Thymus (tissue), 11 donors: ENCODE measurements at regions not wholly inside any gene's neighbourhood (a gene's known extent, or its start where the extent isn't known, plus 50 kb on each side); places are given as distances from the start of the nearest gene placed in this dataset.
A peak's percentile ranks its signal among the peaks of the same experiment; 100 is the strongest.

Experiments used
- DNase-seq, 9 donors: peaks; one replicate each; pipeline ENCODE4 v3.0.0-alpha.2; 2013; ENCODE audit warnings: low spot score in 9 of 9, low read depth in 6 of 9, missing footprints in 1 of 9
- H3K27ac ChIP-seq, 2 donors: one replicate each; pipeline ENCODE4 v1.5.1; 2013; ENCODE audit warnings: control low read depth in 1 of 2, low read depth in 1 of 2, low read length in 1 of 2, mild to moderate bottlenecking in 1 of 2, moderate library complexity in 1 of 2
- H3K27me3 ChIP-seq, 2 donors: one replicate each; pipeline ENCODE4 v1.5.1; 2013; ENCODE audit warnings: low read length in 1 of 2; ENCODE audit not compliant: control insufficient read depth in 2 of 2, insufficient read depth in 1 of 2
- H3K36me3 ChIP-seq, 2 donors: one replicate each; pipeline ENCODE4 v1.5.1; 2013; ENCODE audit warnings: low read length in 1 of 2, mild to moderate bottlenecking in 1 of 2, moderate library complexity in 1 of 2; ENCODE audit not compliant: control insufficient read depth in 2 of 2, insufficient read depth in 2 of 2
- H3K4me1 ChIP-seq, 2 donors: one replicate each; pipeline ENCODE4 v1.5.1; 2013; ENCODE audit warnings: low read length in 2 of 2; ENCODE audit not compliant: control insufficient read depth in 2 of 2, insufficient read depth in 2 of 2
- H3K4me3 ChIP-seq, 2 donors: one replicate each; pipeline ENCODE4 v1.5.1; 2013; ENCODE audit warnings: low read length in 2 of 2, control low read depth in 1 of 2, mild to moderate bottlenecking in 1 of 2
- H3K9me3 ChIP-seq, 2 donors: one replicate each; pipeline ENCODE4 v1.5.1; 2013; ENCODE audit warnings: low read length in 1 of 2, mild to moderate bottlenecking in 1 of 2; ENCODE audit not compliant: control insufficient read depth in 2 of 2, insufficient read depth in 1 of 2
- WGBS: extraction: QIAGEN DNeasy Blood & Tissue Kit; methylation state at CpG from one replicate; pipeline ENCODE4 v1.1.7; 2013; 5-methylcytosine and 5-hydroxymethylcytosine counted together
- donor health status: healthy.

DNA sequence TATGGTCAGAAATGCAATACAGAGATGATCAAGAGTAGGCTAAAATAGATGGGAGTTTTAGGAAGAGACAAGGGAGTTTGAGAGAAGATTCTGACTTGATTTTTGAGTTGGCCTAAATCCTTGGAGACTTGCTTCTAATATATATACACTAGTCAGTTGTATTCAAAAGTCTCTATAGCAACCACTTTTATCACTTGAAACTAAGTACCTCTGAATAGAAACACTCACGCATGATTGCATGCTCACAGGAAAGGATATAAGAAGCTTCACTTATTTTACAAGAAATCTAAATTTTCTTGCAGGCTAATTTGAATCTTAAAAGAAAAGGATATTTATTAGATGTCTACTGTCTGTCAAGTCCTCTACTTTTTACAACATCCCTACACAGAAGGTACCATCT is 316.8 kb downstream of the SNAPC1 start:
- Histone ChIP-seq H3K36me3 (no peaks in the 10 kb centered on the region), H3K4me3 (no peak overlapping the region), H3K27ac (no peak overlapping the region), H3K27me3 (no peaks in the 10 kb centered on the region), H3K9me3 (no peaks in the 10 kb centered on the region), H3K4me1 (peaks cover 5 to 41% of the 10 kb centered on the region in 2 donors)
- DNase-seq, result no peak
- whole genome bisulfite sequencing, result 83% methylated on average over 1 of the region's 1 CpG

DNA sequence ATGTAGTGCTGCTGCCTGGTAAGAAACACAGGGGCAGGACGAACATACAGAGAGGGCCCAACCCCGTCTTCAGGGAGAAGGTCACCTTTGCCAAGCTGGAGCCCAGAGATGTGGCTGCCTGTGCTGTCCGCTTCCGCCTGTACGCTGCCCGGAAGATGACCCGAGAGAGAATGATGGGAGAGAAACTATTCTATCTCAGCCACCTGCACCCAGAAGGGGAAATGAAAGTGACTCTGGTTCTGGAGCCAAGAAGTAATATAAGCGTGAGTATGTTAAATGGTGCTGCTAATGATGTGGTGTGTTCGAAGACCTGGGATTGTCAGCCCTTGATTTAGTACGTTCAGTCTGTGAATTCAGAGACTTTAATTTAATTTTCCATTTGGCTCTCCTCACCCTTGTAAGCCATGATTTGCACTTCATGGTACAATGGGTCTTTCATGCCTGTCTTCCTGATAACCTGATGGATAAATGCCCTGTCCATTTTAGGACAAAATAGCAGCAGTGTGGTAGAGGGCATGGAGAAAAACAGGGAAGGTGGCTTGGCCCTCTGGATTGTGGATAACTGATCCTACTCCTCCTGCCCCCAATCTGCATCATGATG is 318.9 kb downstream of the SNAPC1 start:
- Histone ChIP-seq H3K27me3 (no peaks in the 10 kb centered on the region), H3K4me1 (peaks cover 5 to 43% of the 10 kb centered on the region in 2 donors), H3K9me3 (no peaks in the 10 kb centered on the region), H3K27ac (no peak overlapping the region), H3K36me3 (no peaks in the 10 kb centered on the region), H3K4me3 (no peak overlapping the region)
- no peak for DNase-seq
- WGBS, result 65% methylated on average over 10 of the region's 10 CpGs

DNA sequence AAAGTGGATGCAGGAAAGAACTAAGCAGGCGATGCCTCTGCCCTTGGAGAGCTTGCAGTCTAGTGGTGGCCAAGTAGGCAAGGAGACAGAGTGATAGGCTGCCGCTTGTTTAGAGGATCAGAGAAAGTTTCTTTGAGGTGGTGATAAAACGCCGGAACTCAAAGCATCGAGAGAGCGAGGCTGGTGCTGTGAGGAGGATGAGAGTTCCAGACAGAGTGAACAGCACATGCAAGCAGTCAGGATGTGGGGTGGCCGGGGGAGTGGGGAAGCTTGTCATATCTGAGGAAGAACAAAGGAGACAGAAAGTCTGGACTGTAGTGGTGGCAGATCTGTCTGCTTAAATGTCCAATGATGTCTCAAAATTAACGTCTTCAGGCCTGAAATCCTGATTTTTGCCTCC is 319.7 kb downstream of the SNAPC1 start:
- Histone ChIP-seq H3K9me3 (no peaks in the 10 kb centered on the region), H3K27me3 (no peaks in the 10 kb centered on the region), H3K36me3 (no peaks in the 10 kb centered on the region), H3K4me3 (no peak overlapping the region), H3K4me1 (peaks cover 2 to 39% of the 10 kb centered on the region in 2 donors), H3K27ac (no peak overlapping the region)
- DNase-seq, result peak in 3 of 9 donors; percentile 10 to 64 (median 24)
- 84% methylated on average over 8 of the region's 8 CpGs for WGBS

DNA sequence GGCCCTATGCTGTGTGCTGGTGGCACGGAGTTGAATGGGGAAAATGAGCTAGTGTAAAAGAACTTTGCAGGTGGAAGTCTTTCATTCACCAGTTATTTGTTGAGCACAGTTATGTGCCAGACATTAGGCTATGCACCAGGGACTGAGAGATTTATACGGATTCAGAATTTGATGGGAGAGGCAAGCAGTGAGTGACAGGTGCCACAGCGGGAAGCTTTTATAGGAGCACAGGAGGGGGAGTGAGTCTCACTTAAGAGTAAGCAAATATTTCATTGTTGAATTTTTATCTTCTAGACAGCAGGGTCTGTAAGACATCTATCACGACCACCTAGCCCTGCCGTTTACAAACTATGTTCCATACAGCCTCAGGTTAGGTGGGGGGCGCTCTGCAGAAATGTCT is 320.6 kb downstream of the SNAPC1 start:
- Histone ChIP-seq H3K4me1 (peaks cover 0 to 31% of the 10 kb centered on the region in 2 donors), H3K9me3 (no peaks in the 10 kb centered on the region), H3K4me3 (no peak overlapping the region), H3K36me3 (no peaks in the 10 kb centered on the region), H3K27ac (no peak overlapping the region), H3K27me3 (no peaks in the 10 kb centered on the region)
- 77% methylated on average over 6 of the region's 6 CpGs for WGBS
- no peak for DNase-seq

DNA sequence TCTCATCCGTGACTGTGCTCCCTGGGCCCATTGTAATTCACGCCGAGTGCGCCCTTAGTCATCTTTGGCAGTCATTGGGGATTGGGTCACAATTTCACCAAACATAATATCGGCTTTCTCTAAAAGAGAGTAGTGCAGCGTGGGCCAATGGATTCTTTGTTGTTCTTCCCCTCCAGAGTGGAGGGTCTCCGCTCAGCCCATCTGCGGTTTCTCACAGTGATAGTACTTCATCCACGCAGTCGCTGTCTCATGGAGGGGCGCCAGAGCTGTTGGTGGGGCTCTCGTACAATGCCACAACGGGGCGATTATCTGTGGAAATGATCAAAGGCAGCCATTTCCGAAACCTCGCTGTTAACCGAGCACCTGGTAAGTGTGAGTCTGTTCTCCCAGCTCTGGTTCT is 321.8 kb downstream of the SNAPC1 start:
- no peak overlapping the region for H3K27ac ChIP-seq
- peak in 1 of 9 donors; percentile 39 for DNase-seq
- H3K27me3 ChIP-seq, result no peaks in the 10 kb centered on the region
- 78% methylated on average over 17 of the region's 17 CpGs for WGBS
- peaks cover 0 to 22% of the 10 kb centered on the region in 2 donors for H3K4me1 ChIP-seq
- no peaks in the 10 kb centered on the region for H3K9me3 ChIP-seq
- H3K4me3 ChIP-seq, result no peak overlapping the region
- H3K36me3 ChIP-seq, result no peaks in the 10 kb centered on the region

DNA sequence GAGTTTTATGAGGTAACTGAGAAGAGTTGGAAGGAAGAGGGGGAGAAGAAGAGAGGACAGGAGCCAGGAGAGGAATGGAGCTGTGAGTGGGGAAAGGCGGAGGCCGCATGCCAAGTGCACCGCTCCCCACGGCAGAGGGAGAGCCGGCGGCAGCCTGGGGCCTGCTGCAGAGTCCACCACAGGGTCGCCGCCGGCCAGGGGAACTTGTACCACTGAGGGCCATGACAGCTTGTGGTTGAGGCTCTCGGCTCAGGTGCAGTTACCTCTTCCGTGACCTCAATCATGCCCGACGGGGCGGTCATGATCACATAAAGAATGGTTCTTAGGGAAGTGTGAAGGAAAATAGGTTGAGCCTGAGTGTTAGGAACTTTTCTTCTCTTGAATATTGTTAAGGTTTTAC is 325.0 kb downstream of the SNAPC1 start:
- DNase-seq, result no peak
- WGBS, result 97% methylated on average over 14 of the region's 14 CpGs
- Histone ChIP-seq H3K27ac (no peak overlapping the region), H3K4me1 (peaks cover 0 to 16% of the 10 kb centered on the region in 2 donors), H3K4me3 (no peak overlapping the region), H3K36me3 (no peaks in the 10 kb centered on the region), H3K9me3 (no peaks in the 10 kb centered on the region), H3K27me3 (no peaks in the 10 kb centered on the region)

DNA sequence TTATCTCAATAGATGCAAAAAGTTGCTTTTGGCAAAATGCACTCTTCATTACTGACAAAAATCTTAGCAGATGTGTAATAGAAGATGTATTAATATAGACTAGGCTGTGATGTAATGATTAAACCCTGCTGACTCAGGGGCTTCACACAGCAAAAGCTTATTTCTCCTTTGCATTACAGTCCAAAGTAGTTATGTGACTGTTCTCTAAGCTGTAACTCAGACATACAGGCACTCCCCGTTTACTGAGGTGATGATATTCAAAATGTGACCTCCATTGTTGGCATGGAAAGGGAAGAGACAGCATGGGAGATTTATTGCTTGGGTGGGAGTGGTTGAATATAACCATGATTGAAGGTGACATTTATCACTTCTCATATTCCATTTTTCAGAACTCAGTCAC is 331.5 kb downstream of the SNAPC1 start:
- DNase-seq, result no peak

DNA sequence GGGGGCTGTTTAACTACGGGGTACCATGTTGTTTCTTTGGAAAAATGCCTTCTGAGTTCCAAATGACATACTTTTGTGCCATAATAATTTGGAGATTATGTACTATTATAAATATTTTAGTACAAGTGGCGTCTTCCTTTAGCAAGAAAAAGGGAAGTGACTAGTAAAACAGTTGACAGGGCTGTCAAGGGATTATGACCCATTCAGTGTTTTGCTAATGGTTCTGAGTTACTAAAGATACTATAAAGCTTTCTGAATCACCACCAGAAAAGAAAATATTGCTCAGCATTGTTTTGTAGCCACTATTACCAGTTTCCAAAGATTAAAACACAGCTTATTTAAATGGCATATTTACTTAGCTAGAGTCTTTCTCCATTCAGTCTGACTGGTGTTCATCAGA is 334.9 kb downstream of the SNAPC1 start:
- Histone ChIP-seq H3K9me3 (no peaks in the 10 kb centered on the region), H3K36me3 (no peaks in the 10 kb centered on the region), H3K4me1 (no peaks in the 10 kb centered on the region), H3K27me3 (no peaks in the 10 kb centered on the region), H3K27ac (no peak overlapping the region), H3K4me3 (no peak overlapping the region)
- WGBS, result 81% methylated on average over 2 of the region's 2 CpGs
- DNase-seq, result no peak

More for the DNA sequence above, 331.5 kb downstream of the SNAPC1 start:
- Histone ChIP-seq H3K4me1 (no peaks in the 10 kb centered on the region), H3K36me3 (no peaks in the 10 kb centered on the region), H3K27ac (no peak overlapping the region), H3K27me3 (no peaks in the 10 kb centered on the region), H3K9me3 (no peaks in the 10 kb centered on the region), H3K4me3 (no peak overlapping the region)
- WGBS, result 91% methylated on average over 1 of the region's 1 CpG

DNA sequence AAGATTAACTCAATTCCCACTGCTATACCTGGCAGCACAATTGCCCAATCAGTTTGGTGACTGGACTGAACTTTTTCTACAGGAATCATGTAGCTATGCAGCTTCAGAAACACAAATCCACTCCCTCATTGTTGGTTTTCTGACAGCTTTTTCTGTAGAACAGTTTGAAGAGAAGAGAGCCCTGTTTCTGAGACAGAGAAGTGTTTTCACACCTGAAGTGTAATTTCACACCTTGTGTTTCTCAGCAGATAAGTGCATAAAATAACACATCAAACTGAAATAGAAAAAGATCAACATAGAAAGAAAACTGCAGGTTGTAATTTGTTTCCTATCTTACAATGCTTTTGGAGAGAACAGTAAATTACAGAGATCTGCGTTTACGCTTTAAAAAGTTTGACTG is 335.6 kb downstream of the SNAPC1 start:
- Histone ChIP-seq H3K36me3 (no peaks in the 10 kb centered on the region), H3K9me3 (no peaks in the 10 kb centered on the region), H3K4me3 (no peak overlapping the region), H3K27ac (no peak overlapping the region), H3K4me1 (no peaks in the 10 kb centered on the region), H3K27me3 (no peaks in the 10 kb centered on the region)
- 95% methylated on average over 2 of the region's 2 CpGs for WGBS
- no peak for DNase-seq

DNA sequence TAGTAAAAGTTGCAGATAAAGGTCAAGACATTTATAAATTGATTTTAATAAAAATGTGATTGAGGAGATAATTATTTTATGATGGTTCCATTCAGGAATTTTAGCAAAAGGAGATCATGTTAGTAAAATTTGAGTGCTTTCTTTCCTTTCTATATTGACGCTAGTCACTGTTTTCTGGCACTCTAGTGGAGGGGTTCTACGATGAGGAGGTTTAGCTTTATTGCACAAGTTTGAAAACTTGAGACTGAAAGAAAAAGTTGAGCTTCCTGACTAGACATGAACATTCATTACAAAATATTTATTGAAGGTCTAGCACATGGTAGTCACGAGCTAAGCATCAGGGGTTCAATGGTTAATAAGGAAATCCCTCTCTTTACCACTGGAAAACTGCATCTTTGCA is 336.1 kb downstream of the SNAPC1 start:
- H3K27ac ChIP-seq, result no peak overlapping the region
- 93% methylated on average over 3 of the region's 3 CpGs for WGBS
- DNase-seq, result no peak

More for the DNA sequence above, 336.1 kb downstream of the SNAPC1 start:
- Histone ChIP-seq H3K4me1 (no peaks in the 10 kb centered on the region), H3K4me3 (no peak overlapping the region), H3K36me3 (no peaks in the 10 kb centered on the region), H3K9me3 (no peaks in the 10 kb centered on the region), H3K27me3 (no peaks in the 10 kb centered on the region)
